Hematopoietic multipotent progenitor cell treated with erythropoietin and hydrocortisone succinate and interleukin-3 and kit ligand, for 8 days (in vitro differentiated cells): ENCODE measurements at regions not wholly inside any gene's neighbourhood (a gene's known extent, or its start where the extent isn't known, plus 50 kb on each side); places are given as distances from the start of the nearest gene placed in this dataset.
"Not testable (repeated sequence)": the region's sequence is repeated elsewhere in the genome, so short reads cannot be mapped to it uniquely, and the experiment has no call there.

Source experiments
- DNase-seq: peaks from one replicate; pipeline ENCODE4 v3.0.0-alpha.2; 2015

GRCh38 chr2:78154586-78154985, 632.4 kb upstream of the LRRTM4 start:
- DNase-seq, result no peak

- no peak for DNase-seq
These were observed 640.0 kb upstream of the LRRTM4 start for GRCh38 chr2:78162202-78162601.

- DNase-seq, result not testable (repeated sequence)
These were observed 650.0 kb upstream of the LRRTM4 start for GRCh38 chr2:78172157-78172556.

GRCh38 chr2:78175645-78176044, 653.5 kb upstream of the LRRTM4 start:
- DNase-seq, result no peak

- DNase-seq, result no peak
These were observed 678.9 kb upstream of the LRRTM4 start for GRCh38 chr2:78201064-78201575.

- no peak for DNase-seq
These were observed 680.2 kb upstream of the LRRTM4 start for GRCh38 chr2:78202366-78202765.

GRCh38 chr2:78202986-78203670, 681.0 kb upstream of the LRRTM4 start:
- DNase-seq, result no peak

- no peak for DNase-seq
These were observed 695.9 kb upstream of the LRRTM4 start for GRCh38 chr2:78218066-78218465.

- DNase-seq, result no peak
These were observed 715.5 kb upstream of the LRRTM4 start for GRCh38 chr2:78237704-78238103.

GRCh38 chr2:78245394-78246135, 723.4 kb upstream of the LRRTM4 start:
- no peak for DNase-seq

GRCh38 chr2:78251708-78252107, 729.5 kb upstream of the LRRTM4 start:
- no peak for DNase-seq

- no peak for DNase-seq
These were observed 738.7 kb upstream of the LRRTM4 start for GRCh38 chr2:78260861-78261260.

GRCh38 chr2:78261454-78261853, 739.3 kb upstream of the LRRTM4 start:
- DNase-seq, result no peak

GRCh38 chr2:78262089-78262488, 739.9 kb upstream of the LRRTM4 start:
- not testable (repeated sequence) for DNase-seq

GRCh38 chr2:78262713-78263375, 740.7 kb upstream of the LRRTM4 start:
- no peak for DNase-seq

- DNase-seq, result no peak
These were observed 741.4 kb upstream of the LRRTM4 start for GRCh38 chr2:78263571-78263970.

GRCh38 chr2:78264130-78264529, 742.0 kb upstream of the LRRTM4 start:
- no peak for DNase-seq

GRCh38 chr2:78281164-78281563, 744.3 kb upstream of the REG3G start:
- DNase-seq, result no peak

- no peak for DNase-seq
These were observed 734.8 kb upstream of the REG3G start for GRCh38 chr2:78290581-78291214.

GRCh38 chr2:78293768-78294167, 731.7 kb upstream of the REG3G start:
- DNase-seq, result no peak

- no peak for DNase-seq
These were observed 724.2 kb upstream of the REG3G start for GRCh38 chr2:78301166-78301789.

- DNase-seq, result no peak
These were observed 720.8 kb upstream of the REG3G start for GRCh38 chr2:78304678-78305077.

GRCh38 chr2:78309460-78309859, 716.0 kb upstream of the REG3G start:
- DNase-seq, result no peak
